H1 (cell line): ENCODE measurements at regions not wholly inside any gene's neighbourhood (a gene's known extent, or its start where the extent isn't known, plus 50 kb on each side); places are given as distances from the start of the nearest gene placed in this dataset.

ENCODE experiments used
- CTCF ChIA-PET: fragments of 300-600 bp; sonication (Branson Sonifier 250); formaldehyde crosslinking; loops from one replicate; lab custom pipeline; 2021; ENCODE audit not compliant: partially characterized antibody; lab: Charles Lee
- POLR2A ChIA-PET: fragments of 300-600 bp; sonication (Branson Sonifier 250); formaldehyde crosslinking; loops from one replicate; lab custom pipeline; 2021; ENCODE audit warnings: inconsistent platforms; ENCODE audit not compliant: partially characterized antibody; lab: Charles Lee
- DNase-seq, 2 experiments: peaks; one replicate each; pipeline versions ENCODE4 v3.0.0 to v3.0.0-alpha.2; 2010 to 2022; ENCODE audit warnings: low spot score in 2 of 2, low read depth in 1 of 2, mixed read lengths in 1 of 2
- FAIRE-seq: peaks from 2 replicates; lab custom pipeline; 2011; peaks lifted over from hg19 to GRCh38; lab: Jason Lieb, UNC
- H2AFZ ChIP-seq: 2 replicates; pipeline ENCODE4 v1.8.1; 2012; ENCODE audit warnings: low read length, inconsistent platforms
- H2AK5ac ChIP-seq: 2 replicates; pipeline ENCODE4 v1.6.1; 2013; ENCODE audit warnings: low read depth, low read length
- H2BK120ac ChIP-seq: replicated peaks from 2 replicates; pipeline ENCODE3; 2013; ENCODE audit warnings: low read depth, low read length, inconsistent platforms
- H2BK12ac ChIP-seq: 2 replicates; pipeline ENCODE4 v1.6.1; 2013; ENCODE audit warnings: low read depth, low read length
- H2BK15ac ChIP-seq: 2 replicates; pipeline ENCODE4 v1.6.1; 2013; ENCODE audit warnings: low read length
- H2BK20ac ChIP-seq: 2 replicates; pipeline ENCODE4 v1.6.1; 2013; ENCODE audit warnings: low read length
- H2BK5ac ChIP-seq: 2 replicates; pipeline ENCODE4 v1.6.1; 2013; ENCODE audit warnings: low read depth, low read length
- H3K14ac ChIP-seq: 2 replicates; pipeline ENCODE4 v1.6.1; 2013; ENCODE audit warnings: inconsistent platforms; ENCODE audit not compliant: insufficient read length
- H3K18ac ChIP-seq: 2 replicates; pipeline ENCODE4 v1.6.1; 2013; ENCODE audit warnings: low read length; ENCODE audit errors: extremely low read depth
- H3K23ac ChIP-seq: 2 replicates; pipeline ENCODE4 v1.6.1; 2013; ENCODE audit warnings: inconsistent platforms; ENCODE audit not compliant: insufficient read length
- H3K23me2 ChIP-seq: 2 replicates; pipeline ENCODE4 v1.6.1; 2013; ENCODE audit warnings: low read depth, low read length
- H3K27ac ChIP-seq: 2 replicates; pipeline ENCODE4 v1.6.1; 2011; ENCODE audit warnings: low read depth, low read length, inconsistent platforms
- H3K27me3 ChIP-seq, 4 experiments: replicated peaks in 1 of 4; 1 replicate in 1 of 4; 2 replicates in 3 of 4; pipeline versions ENCODE4 v1.6.1 to v1.8.1; 2011 to 2013; ENCODE audit warnings: low read length in 3 of 4, mild to moderate bottlenecking in 3 of 4, inconsistent platforms in 2 of 4, mixed read lengths in 2 of 4, moderate library complexity in 1 of 4; ENCODE audit not compliant: control insufficient read depth in 3 of 4, insufficient read depth in 3 of 4; ENCODE audit errors: extremely low read depth in 1 of 4
- H3K36me3 ChIP-seq, 4 experiments: 2 replicates each; pipeline versions ENCODE4 v1.6.1 to v1.8.1; 2011 to 2013; ENCODE audit warnings: mild to moderate bottlenecking in 4 of 4, low read length in 3 of 4, moderate library complexity in 2 of 4, control low read depth in 1 of 4, inconsistent platforms in 1 of 4; ENCODE audit not compliant: insufficient read depth in 4 of 4, control insufficient read depth in 2 of 4
- H3K4ac ChIP-seq: replicated peaks from 2 replicates; pipeline ENCODE3; 2013; ENCODE audit warnings: low read length, low read depth, mixed read lengths, inconsistent platforms; ENCODE audit not compliant: insufficient read length
- H3K4me1 ChIP-seq, 4 experiments: replicated peaks in 1 of 4; 1 replicate in 1 of 4; 2 replicates in 3 of 4; pipeline versions ENCODE4 v1.6.1 to v1.8.1; 2011 to 2013; ENCODE audit warnings: low read length in 3 of 4, inconsistent platforms in 2 of 4, mixed read lengths in 1 of 4; ENCODE audit not compliant: insufficient read depth in 4 of 4, control insufficient read depth in 3 of 4
- H3K4me2 ChIP-seq, 2 experiments: 2 replicates each; pipeline versions ENCODE4 v1.6.1 to v1.8.1; 2011 to 2013; ENCODE audit warnings: low read depth in 2 of 2, low read length in 2 of 2, control low read depth in 1 of 2, inconsistent platforms in 1 of 2, mild to moderate bottlenecking in 1 of 2; ENCODE audit not compliant: insufficient read depth in 1 of 2
- H3K4me3 ChIP-seq, 4 experiments: fragments of 200-600, 300-600 bp in 1 of 4; sonication (generic), shearing (Covaris generic), sonication (Bioruptor Twin) in 1 of 4; 2 replicates each; pipeline versions ENCODE4 v1.5.1 to v1.8.1; 2011 to 2016; ENCODE audit warnings: low read length in 4 of 4, low read depth in 3 of 4, control low read depth in 2 of 4, inconsistent platforms in 2 of 4, mild to moderate bottlenecking in 2 of 4, mixed read lengths in 1 of 4, moderate library complexity in 1 of 4; ENCODE audit not compliant: insufficient read depth in 2 of 4; ENCODE audit errors: extremely low read depth in 1 of 4
- H3K56ac ChIP-seq: replicated peaks from 2 replicates; pipeline ENCODE3; 2013; ENCODE audit warnings: low read depth, mild to moderate bottlenecking, mixed read lengths, low read length, inconsistent platforms; ENCODE audit not compliant: insufficient read length
- H3K79me1 ChIP-seq: 2 replicates; pipeline ENCODE4 v1.6.1; 2013; ENCODE audit warnings: low read depth, low read length, control low read depth
- H3K79me2 ChIP-seq, 2 experiments: 2 replicates each; pipeline versions ENCODE4 v1.6.1 to v1.8.1; 2012 to 2013; ENCODE audit warnings: low read length in 2 of 2, mild to moderate bottlenecking in 2 of 2, inconsistent platforms in 1 of 2; ENCODE audit not compliant: insufficient read depth in 2 of 2, control insufficient read depth in 1 of 2
- H3K9ac ChIP-seq, 4 experiments: replicated peaks in 1 of 4; 1 replicate in 1 of 4; 2 replicates in 3 of 4; pipeline versions ENCODE4 v1.6.1 to v1.8.1; 2011 to 2013; ENCODE audit warnings: low read depth in 3 of 4, low read length in 3 of 4, control low read depth in 2 of 4, mild to moderate bottlenecking in 2 of 4, moderate library complexity in 2 of 4, inconsistent platforms in 1 of 4; ENCODE audit errors: extremely low read depth in 1 of 4
- H3K9me3 ChIP-seq, 2 experiments: 2 replicates each; pipeline versions ENCODE4 v1.6.1 to v1.8.1; 2012 to 2013; ENCODE audit warnings: mild to moderate bottlenecking in 2 of 2, moderate library complexity in 2 of 2, control low read depth in 1 of 2, inconsistent platforms in 1 of 2, low read depth in 1 of 2, low read length in 1 of 2, mixed read lengths in 1 of 2; ENCODE audit not compliant: insufficient read depth in 2 of 2
- H4K20me1 ChIP-seq, 2 experiments: replicated peaks in 1 of 2; 2 replicates each; pipeline versions ENCODE3 to v1.8.1; 2011 to 2013; ENCODE audit warnings: inconsistent platforms in 2 of 2, low read length in 2 of 2, mild to moderate bottlenecking in 1 of 2; ENCODE audit not compliant: insufficient read depth in 2 of 2, control insufficient read depth in 1 of 2
- H4K5ac ChIP-seq: 2 replicates; pipeline ENCODE4 v1.6.1; 2013; ENCODE audit warnings: low read length, low read depth, mixed read lengths, inconsistent platforms; ENCODE audit not compliant: insufficient read length
- H4K8ac ChIP-seq: 2 replicates; pipeline ENCODE4 v1.8.0; 2013; ENCODE audit warnings: mild to moderate bottlenecking, moderate library complexity, low read length, inconsistent platforms; ENCODE audit not compliant: insufficient read depth; ENCODE audit errors: extremely low read depth
- H4K91ac ChIP-seq: replicated peaks from 2 replicates; pipeline ENCODE3; 2013; ENCODE audit warnings: low read length, mixed read lengths, inconsistent platforms; ENCODE audit not compliant: insufficient read length
- ATF3 ChIP-seq: IDR thresholded peaks from 2 replicates; pipeline ENCODE4 v1.6.1; 2011; ENCODE audit warnings: low read depth, mild to moderate bottlenecking, low read length; ENCODE audit not compliant: insufficient read depth
- FOSL1 ChIP-seq: IDR thresholded peaks from 2 replicates; pipeline ENCODE4 v1.6.1; 2011; ENCODE audit warnings: mild to moderate bottlenecking, low read depth, low read length, moderate library complexity; ENCODE audit not compliant: insufficient read depth
- JUND ChIP-seq: IDR thresholded peaks from 2 replicates; pipeline ENCODE4 v1.6.1; 2011; ENCODE audit warnings: mild to moderate bottlenecking, improper control_type of control experiment, low read length
- KDM4A ChIP-seq: IDR thresholded peaks from one replicate; pipeline ENCODE4 v1.7.1; 2012; ENCODE audit warnings: low read depth, mild to moderate bottlenecking, moderate library complexity, low read length, inconsistent platforms; ENCODE audit not compliant: severe bottlenecking
- NANOG ChIP-seq: IDR thresholded peaks from 2 replicates; pipeline ENCODE4 v1.6.1; 2011; ENCODE audit warnings: low read length, low read depth, mild to moderate bottlenecking, inconsistent platforms; ENCODE audit not compliant: insufficient read depth, poor library complexity, severe bottlenecking
- NRF1 ChIP-seq: IDR thresholded peaks from 2 replicates; pipeline ENCODE4 v1.6.1; 2011; ENCODE audit warnings: mild to moderate bottlenecking, low read depth, low read length, improper control_type of control experiment
- POLR2AphosphoS5 ChIP-seq: IDR thresholded peaks from 2 replicates; pipeline ENCODE4 v1.6.1; 2011; ENCODE audit warnings: low read depth, low read length
- RAD21 ChIP-seq, 2 experiments: IDR thresholded peaks in 1 of 2; conservative IDR thresholded peaks in 1 of 2; 2 replicates each; pipeline ENCODE4 v1.6.1; 2011; ENCODE audit warnings: low read depth in 2 of 2, low read length in 2 of 2, improper control_type of control experiment in 1 of 2, inconsistent platforms in 1 of 2, mild to moderate bottlenecking in 1 of 2, moderate library complexity in 1 of 2
- RFX5 ChIP-seq: IDR thresholded peaks from 2 replicates; pipeline ENCODE4 v1.6.1; 2011; ENCODE audit warnings: low read depth, low read length, improper control_type of control experiment, borderline replicate concordance
- SIX5 ChIP-seq: IDR thresholded peaks from 2 replicates; pipeline ENCODE4 v1.6.1; 2011; ENCODE audit warnings: mild to moderate bottlenecking, low read depth, low read length
- SP4 ChIP-seq: IDR thresholded peaks from 2 replicates; pipeline ENCODE4 v1.6.1; 2012; ENCODE audit warnings: low read length, inconsistent platforms
- TAF7 ChIP-seq: optimal IDR thresholded peaks from 2 replicates; pipeline ENCODE3; 2011; ENCODE audit warnings: low read depth, mild to moderate bottlenecking, inconsistent platforms, low read length, moderate library complexity, borderline replicate concordance
- TBP ChIP-seq: IDR thresholded peaks from 2 replicates; pipeline ENCODE4 v1.6.1; 2011; ENCODE audit warnings: low read depth, low read length, improper control_type of control experiment
- YY1 ChIP-seq: IDR thresholded peaks from 2 replicates; pipeline ENCODE4 v1.6.1; 2011; ENCODE audit warnings: low read depth, mild to moderate bottlenecking, low read length
- ZNF274 ChIP-seq: IDR thresholded peaks from 2 replicates; pipeline ENCODE4 v1.7.0; 2012; ENCODE audit warnings: low read length, borderline replicate concordance; ENCODE audit errors: extremely low read depth
- WGBS, 2 experiments: shearing (Covaris generic) in 1 of 2; methylation state at CpG; one replicate each; pipeline versions ENCODE4 v1.1.6 to v1.1.7; 2013 to 2015; ENCODE audit warnings: low lambda C conversion rate in 2 of 2, mixed read lengths in 2 of 2, inconsistent platforms in 1 of 2, low coverage in 1 of 2, missing lambda C conversion rate in 1 of 2; ENCODE audit not compliant: insufficient replicate concordance in 2 of 2, insufficient coverage in 1 of 2, insufficient read length in 1 of 2; ENCODE audit errors: extremely low coverage in 1 of 2, missing lambda C conversion rate in 1 of 2; 5-methylcytosine and 5-hydroxymethylcytosine counted together

- H3K27me3 ChIP-seq = no peaks in the 10 kb centered on the region
- H3K9me3 ChIP-seq = no peaks in the 10 kb centered on the region
- H3K4me3 ChIP-seq = no peak overlapping the region
- no peak overlapping the region for H3K9ac ChIP-seq
- H3K23me2 ChIP-seq = no peaks in the 10 kb centered on the region
- no peak overlapping the region for H2BK5ac ChIP-seq
- H2BK12ac ChIP-seq = no peak overlapping the region
- H3K4ac ChIP-seq = no peak overlapping the region
- no peak overlapping the region for H4K5ac ChIP-seq
- H4K20me1 ChIP-seq = no peaks in the 10 kb centered on the region
- H3K56ac ChIP-seq = no peak overlapping the region
- H3K79me1 ChIP-seq = no peaks in the 10 kb centered on the region
- H3K79me2 ChIP-seq = no peaks in the 10 kb centered on the region
- POLR2A ChIA-PET = no interaction called here
- H2AFZ ChIP-seq = no peak overlapping the region
- no peaks in the 10 kb centered on the region for H3K36me3 ChIP-seq
- H2BK15ac ChIP-seq = no peak overlapping the region
- no peak overlapping the region for H4K91ac ChIP-seq
- no peak overlapping the region for H2BK120ac ChIP-seq
- no peak overlapping the region for H2AK5ac ChIP-seq
- 82% methylated on average over 1 of the region's 1 CpG; no CpG with 5 or more reads in 1 of the 2 experiments for WGBS, 2 experiments
- no peaks in the 10 kb centered on the region for H3K4me1 ChIP-seq
- DNase-seq (no peak), FAIRE-seq (no peak)
- CTCF ChIA-PET = interaction anchor here (0.7 kb wide), 1 partner anchor 89 kb away, joined by 3 read pairs; no protein-coding TSS in a partner anchor
- no peak overlapping the region for H3K18ac ChIP-seq
- H3K27ac ChIP-seq = no peak overlapping the region
- no peak overlapping the region for H3K4me2 ChIP-seq
- no peak overlapping the region for H2BK20ac ChIP-seq
- no peak overlapping the region for H3K23ac ChIP-seq
- no peak overlapping the region for H4K8ac ChIP-seq
- H3K14ac ChIP-seq = no peak overlapping the region
- TF ChIP-seq KDM4A = no peak
- TF ChIP-seq NANOG = no peak
- TF ChIP-seq RFX5 = no peak
- no peak for TF ChIP-seq SIX5
- no peak for TF ChIP-seq SP4
- no peak for TF ChIP-seq ZNF274
- TF ChIP-seq ATF3 = no peak
- no peak for TF ChIP-seq POLR2AphosphoS5
- TF ChIP-seq TBP = no peak
- TF ChIP-seq NRF1 = no peak
- TF ChIP-seq RAD21 (IDR thresholded peaks at IDR 0.05 in 1 of 2, conservative IDR thresholded peaks at IDR 0.05 in 1 of 2; ENCODE audit: low read depth in 2 of 2, low read length in 2 of 2) = no peak
- no peak for TF ChIP-seq TAF7
- no peak for TF ChIP-seq JUND
- no peak for TF ChIP-seq YY1
- TF ChIP-seq FOSL1 = no peak
These were observed 126.2 kb upstream of the FTMT start for GRCh38 chr5:121725450-121725849.
